ENCODE measurements at regions not wholly inside any gene's neighbourhood (a gene's known extent, or its start where the extent isn't known, plus 50 kb on each side); places are given as distances from the start of the nearest gene placed in this dataset.

- BruUV-seq (replicated peaks) = no TSS peak
- no peak for FAIRE-seq
- intact Hi-C loops (cut with micrococcal nuclease) = no loop called here
- H3K9me1 ChIP-seq (replicated peaks; ENCODE audit: control insufficient read depth, extremely low read depth, insufficient read depth, low read length) = no peaks in the 10 kb centered on the region
- TF ChIP-seq EZH2 (IDR thresholded peaks at IDR 0.05; ENCODE audit: borderline replicate concordance, low read depth, low read length, severe bottlenecking) = no peak
- TF ChIP-seq GATA2 (IDR thresholded peaks at IDR 0.05; ENCODE audit: insufficient read depth, insufficient read length, low read depth, low read length) = no peak
- no peak for TF ChIP-seq POLR2A (IDR thresholded peaks at IDR 0.05; ENCODE audit: low read depth, low read length)
- TF ChIP-seq CTCF (IDR thresholded peaks at IDR 0.05; ENCODE audit: extremely low read depth in 1 of 2, insufficient read depth in 1 of 2, low read depth in 1 of 2, low read length in 2 of 2) = no peak
- TF ChIP-seq MAX (IDR thresholded peaks at IDR 0.05; ENCODE audit: insufficient read depth, insufficient read length) = no peak
- no peak for TF ChIP-seq MYC (IDR thresholded peaks at IDR 0.05; ENCODE audit: low read depth, low read length)
- TF ChIP-seq FOS (IDR thresholded peaks at IDR 0.05; ENCODE audit: borderline replicate concordance, insufficient read depth, low read length) = no peak
- TF ChIP-seq POLR2AphosphoS5 (IDR thresholded peaks at IDR 0.05; ENCODE audit: insufficient read depth, low read depth, low read length) = no peak
- no peak for TF ChIP-seq JUN (IDR thresholded peaks at IDR 0.05; ENCODE audit: borderline replicate concordance, insufficient read depth, insufficient read length, low read depth)
- no peak overlapping the region for H3K27ac ChIP-seq (ENCODE audit: insufficient read depth, low read depth, low read length)
- no peaks in the 10 kb centered on the region for H4K20me1 ChIP-seq (replicated peaks; ENCODE audit: control insufficient read depth, extremely low read depth, insufficient read depth, low read length)
- dilution Hi-C loops (cut with MboI; ENCODE audit: extremely low pct_ligation_motif_present, low sequenced_read_pairs) = no loop called here
- POLR2A ChIA-PET = no interaction called here
- H3K4me3 ChIP-seq (replicated peaks in 1 of 3; ENCODE audit: insufficient read depth in 1 of 3, low read depth in 1 of 3, low read length in 3 of 3) = no peak overlapping the region
- H3K9me3 ChIP-seq (replicated peaks; ENCODE audit: control insufficient read depth, insufficient read depth, low read length) = no peaks in the 10 kb centered on the region
- no peak overlapping the region for H3K9ac ChIP-seq (replicated peaks; ENCODE audit: extremely low read depth, insufficient read depth, low read length)
- no peaks in the 10 kb centered on the region for H3K36me3 ChIP-seq (ENCODE audit: control insufficient read depth in 2 of 2, extremely low read depth in 1 of 2, insufficient read depth in 2 of 2, low read length in 2 of 2)
- no peaks in the 10 kb centered on the region for H3K4me1 ChIP-seq (ENCODE audit: control insufficient read depth, extremely low read depth, insufficient read depth, low read length)
- no peak overlapping the region for H3K4me2 ChIP-seq (ENCODE audit: insufficient read depth, low read length)
- peaks cover 0 to 3% of the 10 kb centered on the region in 2 experiments for H3K27me3 ChIP-seq (ENCODE audit: control insufficient read depth in 2 of 2, insufficient read depth in 2 of 2, low read length in 2 of 2)
- CTCF ChIA-PET = no interaction called here
- no peaks in the 10 kb centered on the region for H3K79me2 ChIP-seq (ENCODE audit: control insufficient read depth, insufficient read depth, low read length)
- H2AFZ ChIP-seq (ENCODE audit: low read depth, low read length) = no peak overlapping the region
- DNase-seq (ENCODE audit: low read depth, low spot score) = no peak
Observed at GRCh38 chr10:83892737-83893136, 246.6 kb upstream of the GHITM start.

Measured in endothelial cell of umbilical vein (primary cell).